NCI-H1092 treated with DMSO at 0.1 percent for 48 hours (cell line): ENCODE measurements at regions not wholly inside any gene's neighbourhood (a gene's known extent, or its start where the extent isn't known, plus 50 kb on each side); places are given as distances from the start of the nearest gene placed in this dataset.

ENCODE experiments used
- DNase-seq: peaks from one replicate; lab custom pipeline; 2025; lab: John Stamatoyannopoulos, UW

DNA sequence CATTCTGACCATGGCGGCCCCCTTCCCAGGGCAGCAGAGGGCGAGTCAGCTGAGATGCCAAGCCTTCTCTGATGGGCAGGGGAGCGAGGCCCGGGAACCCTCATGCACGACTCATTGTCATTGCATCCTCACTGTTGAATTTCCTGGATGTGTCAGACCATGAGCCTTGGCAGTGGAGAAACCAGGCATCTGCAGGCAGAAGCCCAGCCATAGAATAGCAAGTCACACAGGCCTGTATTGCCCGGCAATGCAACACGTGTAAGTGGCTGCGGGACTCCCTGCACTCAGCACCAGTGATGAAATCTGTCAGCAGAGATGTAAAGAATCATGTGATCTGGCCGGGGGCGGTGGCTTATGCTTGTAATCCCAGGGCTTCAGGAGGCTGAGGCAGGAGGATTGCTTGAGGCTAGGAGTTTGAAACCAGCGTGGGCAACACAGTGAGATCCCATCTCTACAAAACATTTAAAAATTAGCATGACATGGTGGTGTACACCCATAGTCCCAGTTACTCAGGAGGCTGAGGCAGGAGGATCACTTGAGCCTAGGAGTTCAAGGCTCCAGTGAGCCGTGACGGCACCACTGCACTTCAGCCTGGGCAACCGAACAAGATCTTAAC, 199.7 kb downstream of the KATNAL1 start:
- DNase-seq = no peak

DNA sequence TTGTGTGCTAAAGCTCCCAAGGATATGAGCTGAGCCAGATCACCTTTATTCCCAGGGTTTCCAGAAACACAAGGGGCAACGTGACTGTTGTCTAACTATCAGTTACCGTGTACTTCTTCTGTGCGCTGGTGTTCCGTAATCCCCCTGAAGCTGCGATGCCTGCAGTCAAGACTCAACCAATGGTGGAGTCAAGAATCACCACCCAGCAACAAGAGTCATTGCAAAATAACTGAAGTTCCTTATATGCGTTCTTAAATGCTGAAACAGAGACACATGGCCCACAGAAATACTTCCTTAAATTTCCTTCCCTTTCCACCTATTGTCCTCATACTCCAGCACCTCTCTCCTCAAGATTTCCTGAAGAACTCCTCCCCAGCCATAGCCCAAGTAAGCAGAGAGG, 200.2 kb downstream of the KATNAL1 start:
- no peak for DNase-seq

DNA sequence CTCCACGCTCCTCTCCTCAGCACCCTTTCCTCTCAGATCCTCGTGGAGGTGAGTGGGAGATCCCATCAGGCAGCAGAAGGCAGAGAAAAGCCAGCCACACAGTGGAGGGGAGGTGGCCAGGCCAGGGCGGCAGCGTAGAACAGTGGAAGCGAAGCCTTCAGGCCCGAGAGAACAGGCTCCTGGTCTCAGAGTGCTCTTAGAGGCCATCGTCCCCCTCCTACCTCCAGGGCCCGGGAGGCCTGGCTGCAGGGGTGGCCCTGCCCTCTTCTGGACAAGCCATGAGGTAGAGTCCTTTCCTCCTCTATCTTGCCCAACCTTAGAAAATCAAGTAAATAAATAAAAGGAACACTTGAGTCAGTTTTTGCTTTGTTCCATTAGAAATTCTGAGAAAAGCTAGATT, 202.0 kb downstream of the KATNAL1 start:
- DNase-seq = no peak

DNA sequence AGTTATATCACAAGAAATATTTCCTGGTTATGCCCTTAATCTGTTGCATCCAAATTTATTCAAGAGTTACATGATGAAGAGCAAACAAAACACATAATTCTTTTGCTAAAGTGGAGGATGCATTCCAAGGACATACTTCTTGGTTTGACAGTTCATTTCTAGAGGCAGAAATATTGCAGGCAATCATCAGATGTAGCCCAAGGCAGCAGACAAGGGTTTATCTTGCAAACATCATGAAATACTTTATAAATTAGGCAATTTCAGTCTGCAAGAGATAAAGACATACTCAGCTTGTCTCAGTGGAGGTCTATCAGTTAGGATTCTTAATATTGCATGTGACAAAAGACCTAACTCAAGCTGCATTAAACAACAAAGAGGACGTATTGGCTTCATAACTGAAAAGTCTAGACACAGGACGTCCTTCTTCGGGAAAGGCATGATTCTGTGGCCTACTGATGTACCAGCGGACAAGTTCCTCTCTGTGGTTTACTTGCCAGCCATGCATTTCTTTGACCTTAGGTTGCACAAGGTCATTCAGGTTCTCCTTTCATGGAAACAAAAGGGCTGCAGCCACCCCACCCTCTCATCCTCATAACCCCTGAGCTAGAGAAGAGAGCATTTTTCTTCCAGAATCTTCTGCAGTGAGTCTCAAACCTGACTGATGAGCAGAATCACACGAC, 204.1 kb downstream of the KATNAL1 start:
- no peak for DNase-seq

DNA sequence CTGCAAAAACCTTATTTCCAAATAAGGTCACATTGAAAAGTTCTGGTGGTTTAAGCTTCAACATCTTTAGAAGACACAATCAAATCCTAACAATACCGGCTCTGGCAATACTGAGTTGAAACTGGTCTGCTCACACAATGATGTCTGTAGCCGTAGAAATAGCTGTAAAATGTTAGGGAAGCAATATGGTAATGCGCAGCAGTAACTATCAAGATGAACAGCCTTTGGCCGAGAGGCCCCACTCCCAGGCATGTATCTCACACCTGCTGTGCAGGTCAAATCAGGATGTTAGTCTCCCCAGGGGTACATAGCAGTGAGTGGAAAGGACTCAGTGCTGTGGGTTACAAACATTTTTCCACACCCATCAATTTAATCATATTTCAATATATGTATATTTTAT, 207.1 kb downstream of the KATNAL1 start:
- no peak for DNase-seq

DNA sequence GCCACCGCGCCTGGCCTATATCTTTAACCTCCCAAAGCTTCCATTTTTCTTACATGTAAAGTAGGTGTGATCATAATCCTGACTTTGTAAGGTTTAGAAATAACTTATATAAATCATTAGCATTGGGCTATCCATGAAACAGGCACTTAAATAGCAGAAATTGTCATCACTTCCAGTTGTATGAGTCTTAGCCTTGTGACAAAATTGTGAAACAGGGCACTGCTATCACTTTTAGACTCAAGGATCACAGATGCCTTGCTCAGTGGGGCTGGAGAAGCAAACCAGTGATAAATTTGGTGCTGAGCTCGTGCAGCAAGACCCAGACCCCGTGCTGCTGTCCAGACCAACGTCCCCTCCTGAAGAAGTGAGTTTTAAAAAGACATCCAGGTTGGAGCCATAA, 209.7 kb downstream of the KATNAL1 start:
- no peak for DNase-seq

DNA sequence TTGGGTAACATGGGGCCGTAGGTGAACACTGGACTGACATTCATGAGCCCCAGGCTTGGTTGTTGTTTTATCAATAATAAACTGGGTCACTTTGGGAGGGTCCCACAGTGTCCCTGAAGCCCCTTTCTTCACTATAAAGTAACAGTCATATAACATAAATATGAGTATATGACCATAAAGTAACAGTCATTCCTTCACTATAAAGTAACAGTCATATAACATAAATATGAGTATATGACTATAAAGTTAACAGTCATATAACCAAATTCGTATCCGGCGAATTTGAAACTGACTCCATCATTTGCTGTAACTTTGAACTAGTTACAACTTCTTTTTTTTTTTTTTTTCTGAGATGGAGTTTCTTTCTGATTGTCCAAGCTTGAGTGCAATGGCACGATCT, 210.3 kb downstream of the KATNAL1 start:
- no peak for DNase-seq

DNA sequence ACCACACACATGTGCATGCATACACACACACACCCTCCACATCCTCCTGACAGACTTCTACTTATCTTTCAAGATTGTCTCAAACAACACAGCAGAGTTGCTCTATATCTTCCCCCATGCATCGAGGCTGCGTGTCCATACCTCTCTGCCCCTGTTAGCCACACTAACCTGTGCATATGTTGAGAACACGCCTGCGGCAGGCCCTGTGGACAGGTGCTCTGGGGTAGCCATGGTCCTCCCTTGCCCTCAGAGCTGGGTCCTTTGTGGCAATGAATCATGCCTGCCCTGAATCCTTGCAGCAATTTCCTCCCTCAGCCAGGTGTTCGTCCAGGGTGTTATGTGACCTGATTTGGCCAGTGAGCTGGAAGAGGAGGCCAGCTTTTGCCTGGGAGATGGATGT, 213.3 kb downstream of the KATNAL1 start:
- no peak for DNase-seq

DNA sequence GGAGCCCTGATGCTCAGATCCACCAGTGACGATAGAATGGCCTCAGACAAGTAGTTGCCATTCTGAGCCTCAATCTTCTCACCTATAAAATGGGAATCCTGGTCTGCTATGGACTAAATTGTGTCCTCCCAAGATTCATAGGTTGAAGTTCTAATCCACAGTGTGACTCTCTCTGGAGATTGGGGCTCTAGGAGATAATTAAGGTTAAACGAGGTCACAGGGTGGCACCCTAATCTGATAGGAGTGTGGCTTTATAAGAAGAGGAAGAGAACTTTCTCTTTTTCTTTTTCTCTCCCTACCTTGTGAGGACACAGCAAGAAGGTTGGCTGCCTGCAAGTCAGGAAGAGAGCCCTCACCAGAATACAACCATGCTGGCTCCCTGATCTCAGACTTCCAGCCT, 214.1 kb downstream of the KATNAL1 start:
- DNase-seq = no peak

DNA sequence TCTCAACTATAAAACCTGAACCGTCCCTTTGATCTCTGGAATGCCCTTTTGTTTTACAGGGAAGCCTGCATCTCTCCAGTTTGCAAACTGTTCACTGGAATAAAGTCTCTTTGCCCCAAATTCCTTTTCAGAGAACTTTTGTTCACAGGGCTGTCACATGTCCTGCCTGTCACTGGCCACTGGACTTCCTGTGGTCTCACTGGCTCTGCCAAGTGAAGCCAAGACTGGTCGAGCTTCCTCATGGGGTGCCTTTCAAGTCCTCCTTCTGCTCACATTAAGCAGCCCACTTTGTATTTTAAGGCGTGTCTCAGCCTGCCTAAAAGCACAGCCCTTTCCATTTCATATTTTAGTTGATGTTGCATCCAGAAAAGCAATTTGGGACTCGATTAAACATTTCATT, 215.7 kb downstream of the KATNAL1 start:
- DNase-seq = no peak

DNA sequence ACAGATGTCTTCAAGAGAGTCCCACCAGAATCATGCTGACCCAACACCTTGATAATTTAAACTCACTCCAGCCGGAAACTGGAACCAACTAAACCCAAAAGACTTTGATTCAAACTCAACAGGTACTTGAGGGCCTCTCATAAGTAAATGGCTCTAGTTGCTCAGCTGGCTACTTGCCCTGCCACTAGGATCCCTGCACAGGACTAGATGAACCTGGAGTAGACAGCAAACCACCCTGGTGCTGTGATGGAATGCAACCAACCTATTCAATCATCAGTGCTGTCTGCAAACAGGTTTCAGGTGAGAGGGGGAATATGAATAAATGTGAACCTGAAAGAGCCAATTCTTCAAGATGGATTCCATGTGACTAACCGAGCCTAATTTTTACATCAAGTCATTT, 216.3 kb downstream of the KATNAL1 start:
- DNase-seq = no peak

DNA sequence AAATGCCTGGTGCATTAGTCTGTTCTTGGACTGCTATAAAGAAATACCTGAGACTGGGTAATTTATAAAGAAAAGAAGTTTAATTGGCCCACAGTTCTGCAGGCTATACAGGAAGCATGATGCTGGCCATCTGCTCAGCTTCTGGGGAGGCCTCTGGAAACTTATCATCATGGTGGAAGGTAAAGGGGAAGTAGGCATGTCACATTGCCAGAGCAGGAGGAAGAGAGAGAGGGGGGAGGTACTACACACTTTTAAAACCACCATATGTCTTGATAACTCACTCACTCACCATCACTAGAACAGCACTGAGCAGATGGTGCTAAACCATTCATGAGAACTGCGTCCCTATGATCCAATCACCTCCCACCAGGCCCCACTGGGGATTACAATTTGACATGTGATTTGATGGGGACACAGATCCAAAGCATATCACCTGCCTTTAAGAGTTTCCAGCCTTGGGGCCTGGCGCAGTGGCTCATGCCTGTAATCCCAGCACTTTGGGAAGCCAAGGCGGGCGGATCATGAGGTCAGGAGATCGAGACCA, 219.0 kb downstream of the KATNAL1 start:
- no peak for DNase-seq

DNA sequence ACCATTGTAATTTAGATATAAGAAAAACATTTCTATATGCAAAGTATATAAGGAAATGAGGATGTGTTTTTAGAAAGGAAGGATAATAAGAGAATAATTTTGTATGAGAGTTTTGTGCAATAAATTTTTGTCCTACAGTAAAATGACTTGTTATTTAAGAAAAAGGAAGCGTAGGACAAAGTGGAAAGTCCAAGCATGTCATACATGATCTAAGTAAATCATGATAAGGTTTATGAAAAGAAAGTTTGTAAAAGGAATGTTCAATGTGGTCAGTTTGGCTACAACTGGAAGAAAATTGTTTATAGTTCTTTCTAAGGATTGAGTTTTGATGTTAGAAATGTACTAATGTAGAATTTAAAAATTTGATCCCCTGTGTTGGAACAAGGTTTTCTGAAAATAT, 222.3 kb downstream of the KATNAL1 start:
- DNase-seq = no peak

DNA sequence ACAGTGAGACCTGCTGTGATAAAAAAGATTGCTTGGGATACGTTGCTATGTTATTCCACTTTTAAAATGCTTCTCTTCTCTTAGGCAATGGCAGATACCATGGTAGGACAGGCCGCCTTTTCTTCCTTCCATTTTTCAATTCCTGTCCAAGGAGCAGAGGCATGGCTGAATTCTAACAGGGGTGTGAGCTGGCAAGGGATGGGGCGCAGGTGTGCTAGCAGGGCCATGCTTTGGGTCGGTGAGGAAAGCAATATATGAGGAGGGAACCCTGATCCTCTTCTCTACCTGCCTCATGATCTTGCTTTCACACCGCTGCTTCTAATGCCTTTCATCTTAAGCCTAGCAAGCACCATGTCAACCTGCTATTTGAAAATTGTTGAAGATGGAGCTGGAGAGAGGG, 225.0 kb downstream of the KATNAL1 start:
- no peak for DNase-seq

DNA sequence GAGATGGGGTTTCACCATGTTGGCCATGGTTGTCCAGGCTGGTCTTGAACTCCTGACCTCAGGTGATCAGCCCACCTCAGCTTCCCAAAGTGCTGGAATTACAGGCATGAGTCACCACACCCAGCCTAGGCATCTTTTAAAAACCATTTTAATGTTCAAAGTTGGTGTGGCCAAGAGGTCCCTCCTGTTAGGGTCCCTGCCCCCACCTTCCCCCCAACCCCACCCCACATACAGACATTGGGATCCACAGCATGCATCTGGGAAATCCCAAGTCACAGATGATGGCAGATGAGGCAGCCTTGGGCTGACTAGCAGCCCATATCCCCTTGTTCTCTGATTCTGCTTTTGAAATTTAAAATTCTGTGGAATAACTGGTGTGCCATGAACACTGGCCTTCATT, 226.0 kb downstream of the KATNAL1 start:
- no peak for DNase-seq

DNA sequence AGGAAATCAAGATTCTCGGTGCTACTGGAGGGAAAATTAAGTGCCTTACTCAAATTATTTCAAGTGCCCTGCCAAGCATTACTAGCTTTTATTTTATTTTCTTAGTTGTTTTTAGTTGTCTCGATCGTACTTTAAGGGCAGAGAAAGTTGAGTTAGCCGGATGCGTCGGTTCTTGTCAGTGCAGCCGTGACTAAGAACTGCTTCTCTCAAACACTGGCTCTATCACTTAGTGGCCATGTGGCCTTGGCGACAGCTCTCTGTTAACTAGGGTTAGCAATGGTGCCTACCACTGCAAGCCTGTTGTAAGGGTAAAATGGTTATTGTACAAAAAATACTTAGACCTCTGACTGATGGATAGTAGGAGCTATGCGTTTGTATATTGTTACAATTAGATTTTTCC, 227.8 kb downstream of the KATNAL1 start:
- no peak for DNase-seq

DNA sequence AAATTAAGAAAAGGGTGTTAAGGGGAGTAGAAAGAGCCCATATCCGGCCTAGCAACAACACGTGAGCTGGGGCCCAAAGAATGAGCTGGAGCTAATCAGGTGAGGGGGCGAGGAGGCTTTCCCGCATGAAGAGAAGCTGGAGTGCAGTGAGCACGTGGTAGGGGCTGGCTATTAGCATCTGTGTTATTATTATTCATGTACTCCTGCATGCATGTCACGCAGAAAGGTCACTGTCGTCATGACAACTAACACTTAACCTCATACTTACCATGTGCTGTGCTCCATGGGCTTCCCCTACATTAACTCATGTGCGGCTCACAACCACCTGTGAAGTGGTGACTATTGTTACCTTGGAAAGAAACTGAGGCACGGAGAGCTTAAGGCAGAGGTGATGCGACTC, 227.6 kb upstream of the UBL3 start:
- DNase-seq = no peak

DNA sequence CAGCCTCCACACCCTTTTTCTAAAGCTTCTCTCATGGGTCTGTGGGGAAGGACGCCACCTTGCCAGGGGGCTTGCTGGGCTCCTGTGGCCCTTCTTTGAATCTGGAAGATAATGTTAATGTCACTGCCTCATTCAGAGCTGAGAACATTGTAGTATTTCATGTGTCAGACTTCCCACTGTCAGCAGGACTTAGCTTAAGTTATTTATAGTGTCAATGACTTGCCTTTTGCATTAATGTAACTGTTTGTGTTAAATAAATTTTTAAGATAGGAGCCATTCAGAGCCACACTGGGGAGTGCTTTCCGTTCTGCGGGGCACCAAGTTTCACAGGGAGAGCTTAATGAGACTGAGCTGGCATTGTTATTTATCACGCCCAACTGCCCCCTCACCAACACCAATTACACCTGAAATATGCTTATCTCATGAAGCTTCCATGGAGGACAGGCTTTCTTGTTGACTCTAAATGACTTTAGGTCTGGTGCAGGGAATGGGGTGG, 226.9 kb upstream of the UBL3 start:
- DNase-seq = no peak

DNA sequence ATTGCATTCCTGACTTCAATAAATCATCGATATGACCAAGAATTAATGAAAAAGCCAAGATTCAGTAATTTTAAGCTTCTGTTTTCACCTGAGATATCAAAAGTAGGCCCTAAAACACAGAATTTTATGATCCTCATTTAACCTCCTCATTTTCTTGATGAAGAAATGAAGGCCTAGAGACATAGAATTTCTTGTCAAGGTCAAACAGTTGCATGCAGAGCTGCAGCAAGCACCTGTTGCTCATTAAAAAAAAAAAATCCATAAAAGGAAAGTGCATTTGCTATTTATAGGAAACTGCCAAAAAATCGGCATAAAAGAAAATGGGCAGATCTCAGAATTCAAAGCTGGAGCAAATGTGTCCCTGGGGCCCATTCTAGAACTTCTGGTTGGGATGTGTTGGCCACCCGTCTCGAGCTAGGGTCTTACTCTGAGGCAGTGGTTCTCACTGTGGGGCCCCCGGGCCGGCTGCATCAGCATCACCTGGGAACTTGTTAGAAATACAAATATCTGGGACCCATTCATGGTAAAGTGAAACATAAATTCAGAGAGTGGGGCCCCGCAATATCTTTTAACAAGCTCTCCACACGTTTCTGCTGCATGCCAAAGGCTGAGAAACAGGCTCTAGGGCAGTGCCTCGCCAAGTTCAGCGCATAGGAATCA, 224.7 kb upstream of the UBL3 start:
- no peak for DNase-seq

DNA sequence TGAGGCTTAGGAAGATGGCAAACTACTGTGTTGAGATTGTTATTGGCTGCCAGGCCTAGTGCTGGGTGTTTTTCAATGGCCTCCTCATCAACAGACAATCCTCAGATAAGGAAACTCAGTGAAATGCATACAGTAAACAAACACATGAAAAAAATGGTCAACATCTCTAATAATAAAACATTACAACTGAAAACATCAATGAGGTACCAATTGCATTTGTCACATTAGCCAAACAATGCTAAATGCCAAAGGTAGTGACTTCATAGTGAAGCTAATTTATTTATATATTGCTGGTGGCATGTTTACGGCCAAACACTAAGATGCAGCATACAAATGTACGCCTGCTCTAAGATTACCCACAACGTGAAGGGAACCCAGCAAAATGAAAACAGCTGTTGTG, 224.0 kb upstream of the UBL3 start:
- no peak for DNase-seq

DNA sequence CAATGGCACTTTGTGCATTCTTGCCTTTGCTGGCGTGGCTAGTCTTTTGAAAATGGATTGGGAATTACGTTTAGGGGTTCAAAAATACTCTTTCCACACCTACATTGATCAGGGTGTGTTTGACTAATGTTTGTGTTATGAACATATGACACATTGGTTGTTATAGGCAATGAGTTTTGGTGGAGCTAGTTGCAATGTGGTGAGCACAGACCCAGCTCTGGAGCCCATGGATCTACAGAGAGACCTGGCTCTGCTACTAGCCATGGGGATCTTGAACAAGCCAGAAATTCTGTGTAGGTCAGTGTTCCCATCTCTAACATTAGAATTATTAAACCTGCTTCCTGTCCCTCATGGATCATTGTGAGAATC, 222.4 kb upstream of the UBL3 start:
- DNase-seq = no peak

DNA sequence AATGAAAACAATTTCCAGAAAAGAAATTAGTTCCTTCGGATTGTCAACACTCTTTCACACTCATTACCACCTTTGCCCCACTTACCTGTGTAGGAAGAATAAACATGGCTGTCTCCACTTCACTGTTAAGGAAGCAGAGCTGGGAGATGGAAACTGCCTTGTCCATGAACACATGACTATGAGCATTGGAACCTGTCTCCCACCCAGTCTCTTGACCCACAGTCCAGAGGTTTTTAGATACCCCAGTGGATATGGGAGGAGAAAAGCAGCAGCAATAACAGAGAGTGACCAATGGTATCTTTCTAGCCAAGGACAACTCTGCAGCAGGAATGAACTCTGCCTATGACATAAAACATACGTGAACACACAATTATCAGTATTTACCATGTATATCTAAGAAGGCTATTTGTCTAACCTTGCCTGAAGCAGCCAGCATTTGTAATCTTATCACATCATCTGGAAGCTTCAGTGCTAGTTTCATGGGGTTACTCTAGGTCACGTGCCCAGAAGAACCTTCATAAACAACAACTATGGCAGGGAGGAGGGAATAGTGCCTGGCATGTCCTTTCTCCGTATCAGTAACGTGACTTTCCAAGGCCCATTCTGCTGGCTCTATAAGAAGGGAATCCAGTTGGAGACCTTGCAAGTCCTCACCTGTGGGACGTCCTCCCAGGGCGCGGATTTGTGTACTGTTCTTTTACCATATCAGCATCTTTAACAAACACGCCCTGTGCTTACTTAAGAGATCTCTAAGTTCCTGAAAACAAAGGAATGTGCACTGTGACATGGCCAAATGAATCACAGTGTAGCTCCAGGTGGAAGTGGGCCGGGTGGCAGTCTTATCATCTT, 221.8 kb upstream of the UBL3 start:
- DNase-seq = no peak
